ENCODE measurements at regions not wholly inside any gene's neighbourhood (a gene's known extent, or its start where the extent isn't known, plus 50 kb on each side); places are given as distances from the start of the nearest gene placed in this dataset.

DNA sequence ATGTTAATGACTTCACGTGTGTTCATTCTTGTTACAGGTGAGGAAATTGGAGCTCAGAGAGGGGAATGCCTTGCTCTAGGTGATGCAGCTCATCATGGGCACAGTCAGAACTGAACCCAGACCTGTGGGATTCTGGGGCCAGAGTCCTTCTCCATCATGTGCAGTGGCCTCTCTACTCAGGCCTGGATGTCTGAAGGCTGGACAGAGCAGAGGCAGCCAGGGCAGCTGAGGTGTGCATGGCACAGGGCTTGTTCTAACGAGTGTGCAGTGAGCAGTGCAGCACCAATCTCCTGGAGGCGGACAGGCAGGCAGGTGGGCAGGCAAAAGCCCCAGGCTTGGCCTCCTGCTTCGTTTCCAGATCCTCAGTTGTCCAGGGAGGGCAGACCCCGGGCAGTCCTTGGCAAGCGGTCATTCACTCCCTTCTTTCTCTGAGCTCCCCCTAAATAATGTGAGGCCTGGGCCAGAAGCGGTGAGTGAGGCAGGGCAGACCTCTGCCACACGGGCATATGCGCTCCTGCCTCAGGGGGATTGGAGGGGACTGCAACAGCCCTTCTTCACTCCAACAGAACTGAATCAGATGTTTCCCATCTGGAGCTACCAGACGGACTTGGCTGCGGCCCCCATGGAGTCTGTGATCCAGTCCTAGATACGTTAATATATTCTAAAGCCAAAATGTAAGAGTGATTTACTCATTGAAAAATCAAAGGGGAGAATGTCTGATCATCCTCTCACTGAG, 68.7 kb upstream of the FSTL4 start:
- Histone ChIP-seq H3K56ac (replicated peaks; ENCODE audit: insufficient read length, low read depth, low read length) (no peak overlapping the region), H3K4ac (replicated peaks; ENCODE audit: insufficient read length, low read depth, low read length) (no peak overlapping the region), H2BK5ac (ENCODE audit: low read depth, low read length) (no peak overlapping the region), H2BK15ac (ENCODE audit: low read length) (no peak overlapping the region), H3K18ac (ENCODE audit: extremely low read depth, low read length) (no peak overlapping the region), H2AK5ac (ENCODE audit: low read depth, low read length) (no peak overlapping the region), H3K27ac (ENCODE audit: low read depth, low read length) (no peak overlapping the region), H4K20me1 (replicated peaks in 1 of 2; ENCODE audit: control insufficient read depth in 1 of 2, insufficient read depth in 2 of 2, low read length in 2 of 2) (no peaks in the 10 kb centered on the region), H4K5ac (ENCODE audit: insufficient read length, low read depth, low read length) (no peak overlapping the region), H2BK120ac (replicated peaks; ENCODE audit: low read depth, low read length) (no peak overlapping the region), H3K9me3 (ENCODE audit: insufficient read depth in 2 of 2, low read depth in 1 of 2, low read length in 1 of 2) (no peaks in the 10 kb centered on the region), H2BK20ac (ENCODE audit: low read length) (no peak overlapping the region), H2AFZ (ENCODE audit: low read length) (no peak overlapping the region), H3K14ac (ENCODE audit: insufficient read length) (no peak overlapping the region), H3K23ac (ENCODE audit: insufficient read length) (no peak overlapping the region), H4K8ac (ENCODE audit: extremely low read depth, insufficient read depth, low read length) (no peak overlapping the region; the same call in 1 of the 2 replicates), H3K36me3 (ENCODE audit: control insufficient read depth in 2 of 4, insufficient read depth in 4 of 4, low read length in 3 of 4) (no peaks in the 10 kb centered on the region), H3K79me1 (ENCODE audit: low read depth, low read length) (no peaks in the 10 kb centered on the region), H4K91ac (replicated peaks; ENCODE audit: insufficient read length, low read length) (peak overlapping the region; percentile 20), H3K4me2 (ENCODE audit: insufficient read depth in 1 of 2, low read depth in 2 of 2, low read length in 2 of 2) (no peak overlapping the region), H3K23me2 (ENCODE audit: low read depth, low read length) (no peaks in the 10 kb centered on the region), H2BK12ac (ENCODE audit: low read depth, low read length) (no peak overlapping the region), H3K4me3 (ENCODE audit: extremely low read depth in 1 of 4, insufficient read depth in 2 of 4, low read depth in 3 of 4, low read length in 4 of 4) (no peak overlapping the region), H3K9ac (replicated peaks in 1 of 4; ENCODE audit: extremely low read depth in 1 of 4, low read depth in 3 of 4, low read length in 3 of 4) (no peak overlapping the region), H3K4me1 (replicated peaks in 1 of 4; ENCODE audit: control insufficient read depth in 3 of 4, insufficient read depth in 4 of 4, low read length in 3 of 4) (peaks cover 0 to 2% (median 0%) of the 10 kb centered on the region in 4 experiments; a peak in 1 of 7 replicates), H3K79me2 (ENCODE audit: control insufficient read depth in 1 of 2, insufficient read depth in 2 of 2, low read length in 2 of 2) (no peaks in the 10 kb centered on the region), H3K27me3 (replicated peaks in 1 of 4; ENCODE audit: control insufficient read depth in 3 of 4, extremely low read depth in 1 of 4, insufficient read depth in 3 of 4, low read length in 3 of 4) (no peaks in the 10 kb centered on the region)
- FAIRE-seq (no peak), DNase-seq (ENCODE audit: low read depth in 1 of 2, low spot score in 2 of 2) (no peak)
- ChIA-PET CTCF (ENCODE audit: partially characterized antibody) (interaction anchor here (0.9 to 1.0 kb wide), 2 partner anchors 73 to 333 kb away, joined by 3 read pairs; no protein-coding TSS in a partner anchor), POLR2A (ENCODE audit: partially characterized antibody) (no interaction called here)
- WGBS, 2 experiments (ENCODE audit: extremely low coverage in 1 of 2, insufficient coverage in 1 of 2, insufficient read length in 1 of 2, insufficient replicate concordance in 2 of 2, low coverage in 1 of 2, low lambda C conversion rate in 2 of 2, missing lambda C conversion rate in 1 of 2) = 87% methylated on average over 12 of the region's 12 CpGs; no CpG with 5 or more reads in 1 of the 2 experiments
- TF ChIP-seq SIRT6 (IDR thresholded peaks at IDR 0.05; ENCODE audit: low read length) (no peak), SP2 (IDR thresholded peaks at IDR 0.05; ENCODE audit: low read length) (no peak), RBBP5 (IDR thresholded peaks at IDR 0.05; ENCODE audit: borderline replicate concordance, low read depth, low read length) (no peak)
- TF ChIP-seq, protein P1, sequence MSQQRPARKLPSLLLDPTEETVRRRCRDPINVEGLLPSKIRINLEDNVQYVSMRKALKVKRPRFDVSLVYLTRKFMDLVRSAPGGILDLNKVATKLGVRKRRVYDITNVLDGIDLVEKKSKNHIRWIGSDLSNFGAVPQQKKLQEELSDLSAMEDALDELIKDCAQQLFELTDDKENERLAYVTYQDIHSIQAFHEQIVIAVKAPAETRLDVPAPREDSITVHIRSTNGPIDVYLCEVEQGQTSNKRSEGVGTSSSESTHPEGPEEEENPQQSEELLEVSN (IDR thresholded peaks at IDR 0.05) = no peak
